Hypothalamus (tissue), 51 donors: ENCODE measurements at regions not wholly inside any gene's neighbourhood (a gene's known extent, or its start where the extent isn't known, plus 50 kb on each side); places are given as distances from the start of the nearest gene placed in this dataset.
"Not testable (repeated sequence)": the region's sequence is repeated elsewhere in the genome, so short reads cannot be mapped to it uniquely, and the experiment has no call there.

Source experiments
- DNase-seq, 51 donors: peaks; one replicate each; lab custom pipeline; 2025; lab: John Stamatoyannopoulos, UW

DNA sequence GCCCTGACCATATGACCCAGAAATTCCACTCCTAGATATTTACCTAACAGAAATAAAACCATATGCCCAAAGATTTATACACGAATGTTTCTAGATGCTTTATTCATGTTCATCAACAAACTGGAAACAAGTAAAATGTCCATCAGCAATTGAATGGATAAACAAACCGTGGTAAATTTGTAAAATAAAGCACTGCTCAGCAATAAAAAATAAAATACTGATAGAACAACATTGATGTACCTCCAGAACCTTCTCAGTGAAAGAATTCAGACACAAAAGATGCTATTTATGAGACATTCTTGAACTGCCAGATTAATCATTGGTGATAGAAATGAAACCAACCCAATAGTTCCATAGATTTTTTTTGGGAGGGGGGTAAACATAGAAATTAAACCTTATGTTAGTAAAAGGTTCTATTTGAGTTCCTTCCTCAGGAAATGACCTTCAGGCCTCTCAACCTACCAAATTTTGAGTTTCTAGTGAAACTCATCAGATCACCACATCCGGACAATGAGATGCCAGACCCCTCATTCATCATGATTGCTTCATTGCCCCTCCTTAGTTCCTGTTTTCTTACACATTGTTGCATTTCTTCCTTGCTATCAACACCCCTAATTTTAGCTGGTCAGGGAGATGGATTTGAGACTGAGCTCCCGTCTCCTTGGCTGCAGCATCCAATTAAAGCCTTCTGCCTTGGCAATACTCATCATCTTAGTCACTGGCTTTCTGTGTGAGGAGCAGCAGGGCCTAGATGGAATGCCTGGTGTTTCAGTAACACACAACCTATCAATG, 203.5 kb downstream of the LPIN1 start:
- DNase-seq, result no peak

DNA sequence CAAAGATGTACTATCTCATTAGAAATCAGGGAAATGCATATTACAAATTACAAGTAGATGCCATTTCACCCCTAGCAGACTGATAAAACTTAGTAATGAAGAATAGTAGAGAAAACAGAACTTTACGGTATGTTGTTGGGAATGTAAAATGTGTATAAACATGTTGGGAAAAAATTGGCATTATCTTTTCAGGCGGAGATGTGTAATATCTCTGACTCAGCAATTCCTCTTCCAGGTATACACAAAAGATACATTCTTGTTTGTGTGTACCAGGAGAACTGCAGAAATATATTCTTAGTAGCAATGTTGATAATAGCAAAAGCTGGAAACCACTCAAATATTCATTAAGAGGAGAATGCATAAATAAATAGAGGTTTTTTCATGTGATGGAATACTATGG, 204.5 kb downstream of the LPIN1 start:
- no peak for DNase-seq

GRCh38 chr2:11951492-11951891, 205.1 kb downstream of the LPIN1 start:
- DNase-seq, result not testable (repeated sequence)

- no peak for DNase-seq
Observed at GRCh38 chr2:11953258-11953657, 206.8 kb downstream of the LPIN1 start.

- DNase-seq, result no peak
Observed at GRCh38 chr2:11955314-11955713, 208.9 kb downstream of the LPIN1 start.

GRCh38 chr2:11955884-11956291, 209.5 kb downstream of the LPIN1 start:
- no peak for DNase-seq

DNA sequence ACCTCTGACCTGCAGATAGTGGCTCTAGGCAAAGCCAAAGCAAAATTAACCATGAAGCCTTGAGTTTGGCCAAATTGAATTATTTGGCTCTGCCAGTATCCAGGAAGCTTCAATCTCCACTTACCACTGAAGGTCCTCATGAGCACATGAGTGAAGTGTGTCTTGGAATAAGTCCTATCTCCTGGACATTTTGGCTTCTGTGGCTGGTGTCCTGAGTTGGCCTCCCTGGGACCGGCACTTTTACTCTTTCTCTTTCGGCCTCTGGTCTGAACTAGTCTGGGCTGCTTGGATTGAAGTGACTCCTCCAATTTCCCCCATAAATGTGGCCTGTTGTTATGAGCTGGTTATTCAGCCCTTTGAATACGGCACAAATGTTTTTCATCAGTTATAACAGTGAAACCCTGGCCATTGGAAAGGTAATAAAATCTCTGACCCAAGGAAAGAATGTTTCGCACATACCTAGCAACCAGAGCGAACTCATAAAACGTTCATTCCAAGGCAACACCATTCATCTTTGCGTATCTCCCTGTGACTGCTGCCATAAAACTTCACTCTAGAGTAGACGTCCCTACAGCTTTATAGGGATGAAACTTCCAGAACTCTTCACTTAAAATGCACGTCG, 216.4 kb downstream of the LPIN1 start:
- no peak for DNase-seq

GRCh38 chr2:11963966-11964365, 217.5 kb downstream of the LPIN1 start:
- DNase-seq, result no peak

DNA sequence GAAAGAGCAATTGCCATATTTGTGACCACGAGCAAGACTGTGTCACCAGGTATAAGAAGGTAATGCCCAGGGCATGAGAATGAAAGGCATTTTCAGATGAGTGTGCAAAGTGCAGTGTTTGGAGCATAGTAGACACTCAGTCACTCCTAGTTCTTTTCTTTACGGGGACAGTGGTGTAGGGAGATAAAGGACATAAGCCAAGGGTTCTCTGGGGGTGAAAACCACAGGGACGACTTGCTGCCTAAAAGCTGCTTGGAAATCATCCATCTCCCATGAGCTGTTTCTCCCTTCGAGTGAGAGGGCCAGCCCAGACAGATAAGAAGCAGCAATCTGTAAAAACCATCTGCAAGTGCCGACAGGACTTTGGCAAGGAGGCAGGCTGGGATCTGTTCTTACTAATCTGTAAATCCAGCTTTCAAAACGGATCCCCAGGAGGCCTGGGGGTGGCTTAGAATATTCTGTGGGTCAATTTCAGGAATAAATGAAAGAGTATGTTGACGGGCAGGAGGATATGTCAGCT, 221.6 kb downstream of the LPIN1 start:
- no peak for DNase-seq

- DNase-seq, result no peak
Observed at GRCh38 chr2:11968521-11968920, 222.1 kb downstream of the LPIN1 start.

DNA sequence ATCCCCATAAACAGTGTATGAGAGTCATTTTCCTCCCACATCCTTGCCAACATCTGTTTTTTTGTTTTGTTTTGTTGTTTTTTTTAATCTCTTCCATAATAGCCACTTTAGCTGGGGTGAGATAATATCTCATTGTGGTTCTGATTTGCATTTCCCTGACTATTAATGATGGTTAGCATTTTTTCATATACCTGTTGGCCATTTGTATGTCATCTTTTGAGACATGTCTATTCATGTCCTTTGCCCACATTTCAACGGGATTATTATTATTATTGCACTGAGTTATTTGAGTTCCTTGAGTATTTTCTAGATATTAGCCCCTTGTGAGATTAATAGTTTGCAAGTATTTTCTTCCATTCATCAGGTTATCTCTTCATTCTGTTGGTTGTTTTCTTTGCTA, 223.3 kb downstream of the LPIN1 start:
- no peak for DNase-seq

DNA sequence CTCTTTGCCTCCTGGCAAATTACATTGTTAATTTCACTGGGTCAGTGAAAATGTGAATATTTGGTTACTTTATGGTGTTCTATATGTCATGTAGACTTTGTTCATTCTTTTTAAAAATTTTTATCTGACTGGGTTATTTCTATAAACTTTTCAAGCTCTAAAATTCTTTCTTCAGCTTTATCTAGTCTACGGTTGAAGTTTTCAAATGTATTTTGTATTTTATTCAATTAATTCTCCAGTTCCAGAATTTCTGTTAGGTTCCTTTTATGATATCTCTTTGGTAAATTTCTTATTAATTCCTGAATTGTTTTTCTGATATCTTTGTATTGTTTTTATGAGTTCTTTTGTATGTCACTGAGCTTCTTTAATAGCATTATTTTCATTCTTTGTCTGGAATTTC, 228.1 kb downstream of the LPIN1 start:
- no peak for DNase-seq

DNA sequence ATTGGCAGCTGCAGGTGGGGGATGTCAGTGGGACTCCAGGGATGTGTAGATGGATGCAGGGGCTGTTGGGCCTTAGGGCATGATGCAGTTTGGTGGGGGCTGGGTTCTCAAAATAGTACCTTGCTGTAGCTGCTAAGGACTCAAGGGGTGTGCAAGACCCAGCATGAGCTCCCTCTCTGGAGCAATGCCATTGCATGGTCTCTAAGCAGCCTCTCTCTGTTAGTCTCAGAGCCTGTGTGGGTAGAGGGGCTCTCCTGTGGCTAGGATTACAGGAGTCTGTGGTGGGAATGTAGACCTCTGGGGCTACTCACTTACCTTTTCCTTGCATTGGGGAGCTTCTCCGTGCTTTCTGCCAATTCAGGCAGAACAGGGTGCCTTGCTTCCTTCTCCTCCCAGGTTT, 228.9 kb downstream of the LPIN1 start:
- DNase-seq, result no peak

DNA sequence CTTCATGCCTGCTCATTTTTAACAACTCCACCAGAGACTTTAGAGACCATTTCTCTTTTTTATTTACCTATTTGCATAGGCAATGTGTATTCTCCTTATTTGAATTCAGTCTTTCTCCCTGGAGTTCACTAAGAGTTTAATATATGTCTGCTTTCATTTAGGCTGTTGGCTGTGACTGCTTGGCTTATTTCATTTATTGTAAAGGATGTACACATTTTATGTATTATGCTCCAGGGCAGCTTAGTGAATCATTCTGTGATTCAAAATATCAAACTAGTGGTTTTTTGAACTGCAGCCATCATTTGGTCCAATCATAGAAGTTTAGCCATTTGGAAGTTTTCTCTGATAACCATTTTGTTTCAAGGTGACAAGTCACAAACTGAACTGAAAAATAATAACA, 229.6 kb downstream of the LPIN1 start:
- DNase-seq, result no peak

GRCh38 chr2:11977766-11978524, 231.5 kb downstream of the LPIN1 start:
- no peak for DNase-seq

GRCh38 chr2:11980809-11981208, 234.4 kb downstream of the LPIN1 start:
- no peak for DNase-seq

GRCh38 chr2:11983401-11983800, 237.0 kb downstream of the LPIN1 start:
- no peak for DNase-seq

GRCh38 chr2:11983870-11984269, 237.4 kb downstream of the LPIN1 start:
- peak in 1 of 51 donors; percentile 6 for DNase-seq

GRCh38 chr2:11984316-11985158, 238.1 kb downstream of the LPIN1 start:
- DNase-seq, result no peak

- DNase-seq, result no peak
Observed at GRCh38 chr2:11985817-11986566, 239.6 kb downstream of the LPIN1 start.
